Fibroblast of lung (primary cell): ENCODE measurements at regions not wholly inside any gene's neighbourhood (a gene's known extent, or its start where the extent isn't known, plus 50 kb on each side); places are given as distances from the start of the nearest gene placed in this dataset.

Experiments used
- DNase-seq, 2 donors: peaks; one replicate each; pipeline versions ENCODE4 v3.0.0 to v3.0.0-alpha.2; 2010; ENCODE audit warnings: low read depth in 2 of 2
- H2AFZ ChIP-seq: 2 replicates; pipeline ENCODE4 v1.5.1; 2012; ENCODE audit warnings: low read length, control low read depth, inconsistent platforms
- H3K27ac ChIP-seq: 2 replicates; pipeline ENCODE4 v1.5.1; 2011; ENCODE audit warnings: low read length, control low read depth; ENCODE audit not compliant: insufficient read depth
- H3K27me3 ChIP-seq: 2 replicates; pipeline ENCODE4 v1.5.1; 2011; ENCODE audit warnings: mild to moderate bottlenecking, low read length; ENCODE audit not compliant: control insufficient read depth, insufficient read depth
- H3K36me3 ChIP-seq: 2 replicates; pipeline ENCODE4 v1.5.1; 2011; ENCODE audit warnings: low read length; ENCODE audit not compliant: control insufficient read depth, insufficient read depth
- H3K4me1 ChIP-seq: 2 replicates; pipeline ENCODE4 v1.5.1; 2011; ENCODE audit warnings: low read length; ENCODE audit not compliant: control insufficient read depth, insufficient read depth; ENCODE audit errors: extremely low read depth
- H3K4me2 ChIP-seq: 2 replicates; pipeline ENCODE4 v1.5.1; 2011; ENCODE audit warnings: low read length, control low read depth; ENCODE audit not compliant: insufficient read depth; ENCODE audit errors: extremely low read depth
- H3K4me3 ChIP-seq, 4 experiments: fragments of 200-600 bp in 1 of 4; sonication (generic) in 1 of 4; replicated peaks in 1 of 4; 2 replicates each; pipeline ENCODE4 v1.5.1; 2011 to 2016; ENCODE audit warnings: low read length in 4 of 4, low read depth in 3 of 4, mild to moderate bottlenecking in 3 of 4, control low read depth in 2 of 4, inconsistent platforms in 1 of 4, mixed read lengths in 1 of 4; ENCODE audit not compliant: insufficient read depth in 1 of 4; ENCODE audit errors: control extremely low read depth in 1 of 4
- H3K79me2 ChIP-seq: 2 replicates; pipeline ENCODE4 v1.5.1; 2012; ENCODE audit warnings: mild to moderate bottlenecking, low read length, inconsistent platforms; ENCODE audit not compliant: control insufficient read depth, insufficient read depth
- H3K9ac ChIP-seq: 2 replicates; pipeline ENCODE4 v1.5.1; 2011; ENCODE audit warnings: mild to moderate bottlenecking, low read length, control low read depth; ENCODE audit not compliant: insufficient read depth
- H3K9me3 ChIP-seq: 2 replicates; pipeline ENCODE4 v1.5.1; 2012; ENCODE audit warnings: low read depth, low read length; ENCODE audit not compliant: control insufficient read depth, insufficient read depth
- H4K20me1 ChIP-seq: 2 replicates; pipeline ENCODE4 v1.5.1; 2011; ENCODE audit warnings: low read length; ENCODE audit not compliant: control insufficient read depth, insufficient read depth; ENCODE audit errors: extremely low read depth
- EZH2 ChIP-seq: IDR thresholded peaks from 2 replicates; pipeline ENCODE4 v1.5.1; 2012; ENCODE audit warnings: low read length, control low read depth, mild to moderate bottlenecking; ENCODE audit errors: missing control alignments
- TF ChIP-seq, protein P1 (sequence below), 2 donors: IDR thresholded peaks in 1 of 2; conservative IDR thresholded peaks in 1 of 2; 1 replicate in 1 of 2; 2 replicates in 1 of 2; pipeline ENCODE4 v1.5.1; 2011 to 2012; ENCODE audit warnings: low read length in 2 of 2, control low read depth in 1 of 2, inconsistent platforms in 1 of 2, low read depth in 1 of 2, mild to moderate bottlenecking in 1 of 2

DNA sequence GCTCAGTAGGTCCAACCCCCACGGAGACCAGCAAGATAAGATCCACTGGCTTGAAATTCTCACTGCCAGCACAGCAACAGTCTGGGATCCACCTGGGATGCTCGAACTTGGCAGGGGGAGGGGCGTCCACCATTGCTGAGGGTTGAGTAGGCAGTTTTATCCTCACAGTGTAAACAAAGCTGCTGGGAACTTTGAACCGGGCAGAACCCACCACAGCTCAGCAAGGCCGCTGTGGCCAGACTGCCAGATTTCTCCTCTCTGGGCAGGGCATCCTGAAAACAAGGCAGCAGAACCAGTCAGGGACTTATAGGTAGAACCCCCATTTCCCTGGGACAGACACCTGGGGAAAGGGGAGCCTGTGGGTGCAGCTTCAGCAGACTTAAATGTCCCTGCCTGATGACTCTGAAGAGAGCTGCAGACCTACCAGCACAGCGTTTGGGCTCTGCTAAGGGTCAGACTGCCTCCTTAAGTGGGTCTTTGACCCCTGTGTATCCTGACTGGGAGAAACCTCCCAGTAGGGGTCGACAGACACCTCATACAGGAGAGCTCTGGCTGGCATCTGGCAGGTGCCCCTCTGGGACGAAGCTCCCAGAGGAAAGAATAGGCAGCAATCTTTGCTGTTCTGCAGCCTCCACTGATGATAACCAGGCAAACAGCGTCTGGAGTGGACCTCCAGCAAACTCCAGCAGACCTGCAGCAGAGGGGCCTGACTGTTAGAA, 782.4 kb upstream of the EYS start:
- Histone ChIP-seq H3K27me3 (no peaks in the 10 kb centered on the region), H3K9me3 (no peaks in the 10 kb centered on the region), H3K4me1 (no peaks in the 10 kb centered on the region)

DNA sequence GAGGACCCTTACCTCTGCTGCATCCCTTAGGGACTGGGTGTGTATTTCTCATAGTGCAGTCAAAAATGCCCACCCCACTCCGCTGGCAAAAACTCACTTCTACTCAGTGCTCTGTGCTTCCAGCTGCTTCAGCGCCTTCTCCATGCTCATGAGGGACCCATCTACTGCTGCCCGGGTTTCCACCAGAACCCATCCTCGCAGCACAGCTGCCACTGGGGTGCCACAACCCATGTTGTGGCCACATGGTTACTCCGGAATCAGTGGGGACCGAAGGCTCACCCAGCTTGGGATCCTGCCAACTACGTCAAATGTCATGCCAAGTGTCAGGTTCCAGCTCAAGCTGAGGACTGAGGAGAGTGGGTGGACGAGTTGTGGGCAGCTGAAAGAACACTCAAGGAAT, 774.2 kb upstream of the EYS start:
- Histone ChIP-seq H3K36me3 (no peaks in the 10 kb centered on the region), H3K27ac (no peak overlapping the region), H3K4me2 (no peak overlapping the region), H2AFZ (no peak overlapping the region), H3K4me3 (no peak overlapping the region), H3K79me2 (no peaks in the 10 kb centered on the region), H3K9me3 (no peaks in the 10 kb centered on the region), H3K4me1 (no peaks in the 10 kb centered on the region), H3K9ac (no peak overlapping the region), H4K20me1 (no peaks in the 10 kb centered on the region), H3K27me3 (no peaks in the 10 kb centered on the region)
- TF ChIP-seq, protein P1, sequence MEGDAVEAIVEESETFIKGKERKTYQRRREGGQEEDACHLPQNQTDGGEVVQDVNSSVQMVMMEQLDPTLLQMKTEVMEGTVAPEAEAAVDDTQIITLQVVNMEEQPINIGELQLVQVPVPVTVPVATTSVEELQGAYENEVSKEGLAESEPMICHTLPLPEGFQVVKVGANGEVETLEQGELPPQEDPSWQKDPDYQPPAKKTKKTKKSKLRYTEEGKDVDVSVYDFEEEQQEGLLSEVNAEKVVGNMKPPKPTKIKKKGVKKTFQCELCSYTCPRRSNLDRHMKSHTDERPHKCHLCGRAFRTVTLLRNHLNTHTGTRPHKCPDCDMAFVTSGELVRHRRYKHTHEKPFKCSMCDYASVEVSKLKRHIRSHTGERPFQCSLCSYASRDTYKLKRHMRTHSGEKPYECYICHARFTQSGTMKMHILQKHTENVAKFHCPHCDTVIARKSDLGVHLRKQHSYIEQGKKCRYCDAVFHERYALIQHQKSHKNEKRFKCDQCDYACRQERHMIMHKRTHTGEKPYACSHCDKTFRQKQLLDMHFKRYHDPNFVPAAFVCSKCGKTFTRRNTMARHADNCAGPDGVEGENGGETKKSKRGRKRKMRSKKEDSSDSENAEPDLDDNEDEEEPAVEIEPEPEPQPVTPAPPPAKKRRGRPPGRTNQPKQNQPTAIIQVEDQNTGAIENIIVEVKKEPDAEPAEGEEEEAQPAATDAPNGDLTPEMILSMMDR (conservative IDR thresholded peaks at IDR 0.05 in 1 of 2, IDR thresholded peaks at IDR 0.05 in 1 of 2; ENCODE audit: low read depth in 1 of 2, low read length in 2 of 2) = no peak
- no peak for TF ChIP-seq EZH2
- DNase-seq = no peak

More for the DNA sequence above, 782.4 kb upstream of the EYS start:
- no peaks in the 10 kb centered on the region for H3K79me2 ChIP-seq
- DNase-seq = no peak
- no peak overlapping the region for H3K9ac ChIP-seq
- no peak overlapping the region for H3K4me2 ChIP-seq
- no peak overlapping the region for H2AFZ ChIP-seq
- H4K20me1 ChIP-seq = no peaks in the 10 kb centered on the region
- TF ChIP-seq EZH2 = no peak
- TF ChIP-seq, protein P1 (conservative IDR thresholded peaks at IDR 0.05 in 1 of 2, IDR thresholded peaks at IDR 0.05 in 1 of 2; ENCODE audit: low read depth in 1 of 2, low read length in 2 of 2) = no peak
- H3K27ac ChIP-seq = no peak overlapping the region
- H3K4me3 ChIP-seq = no peak overlapping the region
- H3K36me3 ChIP-seq = no peaks in the 10 kb centered on the region

DNA sequence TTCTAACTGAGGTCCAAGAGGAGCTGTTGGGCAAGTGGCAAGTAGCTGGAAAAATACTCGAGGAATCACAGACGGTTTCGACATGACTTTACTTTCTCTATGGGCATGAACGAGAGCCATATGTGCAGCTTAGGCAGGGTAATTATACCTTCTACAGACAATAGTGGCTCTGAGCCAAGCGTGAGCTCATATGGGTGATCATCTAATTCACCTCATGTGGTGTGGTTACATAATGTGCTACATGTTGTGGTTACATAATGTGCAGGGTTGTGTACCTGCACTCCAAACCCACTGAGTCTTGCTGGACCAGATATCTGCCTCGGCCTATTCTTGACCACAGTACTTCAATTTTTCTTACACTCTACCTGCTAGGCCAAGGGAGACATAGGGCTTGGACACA, 771.7 kb upstream of the EYS start:
- H3K36me3 ChIP-seq = no peaks in the 10 kb centered on the region
- no peaks in the 10 kb centered on the region for H3K79me2 ChIP-seq
- H3K9ac ChIP-seq = no peak overlapping the region
- no peak overlapping the region for H3K4me3 ChIP-seq
- no peaks in the 10 kb centered on the region for H3K27me3 ChIP-seq
- TF ChIP-seq EZH2 = no peak
- TF ChIP-seq, protein P1 (conservative IDR thresholded peaks at IDR 0.05 in 1 of 2, IDR thresholded peaks at IDR 0.05 in 1 of 2; ENCODE audit: low read depth in 1 of 2, low read length in 2 of 2) = no peak
- no peaks in the 10 kb centered on the region for H4K20me1 ChIP-seq
- H3K4me1 ChIP-seq = no peaks in the 10 kb centered on the region
- no peaks in the 10 kb centered on the region for H3K9me3 ChIP-seq
- DNase-seq = no peak
- no peak overlapping the region for H3K27ac ChIP-seq
- H2AFZ ChIP-seq = no peak overlapping the region
- no peak overlapping the region for H3K4me2 ChIP-seq
